Suprapubic skin (tissue), 4 donors: ENCODE measurements at regions not wholly inside any gene's neighbourhood (a gene's known extent, or its start where the extent isn't known, plus 50 kb on each side); places are given as distances from the start of the nearest gene placed in this dataset.

ENCODE experiments used
- CTCF ChIP-seq, 2 donors: fragments of 200-600 bp in 1 of 2; fragments of 450-650 bp in 1 of 2; sonication (generic) in 1 of 2; IDR thresholded peaks; one replicate each; pipeline ENCODE4 v1.5.1; 2016 to 2019; ENCODE audit warnings: antibody characterized with exemption in 2 of 2, mild to moderate bottlenecking in 1 of 2, moderate library complexity in 1 of 2
- EP300 ChIP-seq: sonication (generic); formaldehyde crosslinking; IDR thresholded peaks from one replicate; pipeline ENCODE4 v1.6.1; 2017; ENCODE audit warnings: antibody characterized with exemption
- POLR2AphosphoS5 ChIP-seq, 3 donors: sonication (generic); formaldehyde crosslinking; IDR thresholded peaks; one replicate each; pipeline ENCODE4 v1.6.1; 2017; ENCODE audit warnings: antibody characterized with exemption in 3 of 3

DNA sequence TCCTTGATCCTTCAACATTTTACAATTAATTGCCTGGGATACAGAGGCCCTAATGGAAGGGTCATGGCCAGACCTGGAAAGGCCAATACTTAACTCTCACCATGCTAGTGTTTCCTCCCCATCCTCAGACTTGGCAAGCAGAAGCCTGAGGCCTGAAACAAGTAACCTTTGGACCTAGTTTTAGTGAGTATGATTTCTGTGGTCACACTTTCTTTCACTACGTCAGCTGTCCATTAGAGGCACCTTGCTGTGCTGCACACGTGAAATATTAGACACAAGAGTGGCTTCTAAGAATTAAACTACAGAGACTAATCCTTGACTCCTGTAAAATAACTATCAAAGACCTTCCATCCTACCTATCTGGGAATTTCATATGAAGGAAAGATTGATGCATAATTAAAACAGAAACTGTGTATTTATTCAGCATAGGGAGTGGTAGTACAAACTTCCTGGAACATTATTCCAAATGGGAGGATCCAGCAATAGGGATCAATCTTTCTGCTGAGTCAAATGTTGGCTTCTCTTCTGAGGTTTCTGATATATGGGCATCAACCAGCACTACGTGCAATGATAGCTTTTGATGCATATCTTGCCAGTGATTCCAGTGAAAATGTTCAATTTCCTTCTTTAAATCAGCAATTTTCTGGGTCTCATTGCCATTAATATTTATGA lies 249.7 kb downstream of the IKZF2 start:
- TF ChIP-seq CTCF (IDR thresholded peaks at IDR 0.05) = no peak
- TF ChIP-seq EP300 = no peak
- TF ChIP-seq POLR2AphosphoS5 (IDR thresholded peaks at IDR 0.05) = no peak
